NCI-H1694 treated with DMSO at 0.1 percent for 48 hours (cell line): ENCODE measurements at regions not wholly inside any gene's neighbourhood (a gene's known extent, or its start where the extent isn't known, plus 50 kb on each side); places are given as distances from the start of the nearest gene placed in this dataset.
"Not testable (repeated sequence)": the region's sequence is repeated elsewhere in the genome, so short reads cannot be mapped to it uniquely, and the experiment has no call there.

Source experiments
- DNase-seq: peaks from one replicate; lab custom pipeline; 2025; lab: John Stamatoyannopoulos, UW

DNA sequence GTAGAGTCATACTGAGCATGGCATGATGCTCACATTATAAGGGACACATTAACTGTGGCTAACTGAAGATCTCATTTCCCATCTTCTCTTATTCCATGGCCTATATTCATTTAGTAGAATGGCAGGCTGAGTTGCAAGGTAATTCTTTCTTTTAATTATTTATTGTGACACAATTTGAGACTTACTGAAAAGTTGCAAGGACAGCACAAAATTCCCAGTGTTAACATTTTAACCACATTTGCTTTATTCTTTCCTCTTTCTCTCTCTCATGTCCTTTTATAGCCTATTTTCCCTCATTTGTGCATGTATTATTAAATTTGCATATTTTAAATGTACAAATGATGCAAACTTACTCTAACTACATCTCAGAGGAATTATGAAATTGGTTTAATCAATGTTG, 366.1 kb upstream of the RPS23 start:
- DNase-seq, result no peak

DNA sequence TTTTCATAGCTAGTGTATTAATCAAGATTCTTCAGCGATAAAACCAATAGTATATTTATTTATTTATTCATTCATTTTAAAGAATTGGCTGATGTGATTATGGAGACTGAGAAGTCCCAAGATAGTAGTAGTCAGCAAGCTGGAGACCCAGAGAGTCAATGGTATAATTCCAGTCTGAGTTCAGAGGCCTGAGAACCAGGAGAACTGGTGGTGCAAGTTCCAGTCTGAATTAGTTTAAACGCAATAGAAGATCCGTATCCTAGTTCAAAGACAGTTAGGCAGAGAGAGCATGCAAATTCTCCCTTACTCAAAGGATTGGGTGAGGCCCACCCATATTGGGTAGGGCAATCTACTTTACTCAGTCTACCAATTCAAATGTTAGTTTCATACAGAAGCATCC, 364.2 kb upstream of the RPS23 start:
- DNase-seq, result no peak

DNA sequence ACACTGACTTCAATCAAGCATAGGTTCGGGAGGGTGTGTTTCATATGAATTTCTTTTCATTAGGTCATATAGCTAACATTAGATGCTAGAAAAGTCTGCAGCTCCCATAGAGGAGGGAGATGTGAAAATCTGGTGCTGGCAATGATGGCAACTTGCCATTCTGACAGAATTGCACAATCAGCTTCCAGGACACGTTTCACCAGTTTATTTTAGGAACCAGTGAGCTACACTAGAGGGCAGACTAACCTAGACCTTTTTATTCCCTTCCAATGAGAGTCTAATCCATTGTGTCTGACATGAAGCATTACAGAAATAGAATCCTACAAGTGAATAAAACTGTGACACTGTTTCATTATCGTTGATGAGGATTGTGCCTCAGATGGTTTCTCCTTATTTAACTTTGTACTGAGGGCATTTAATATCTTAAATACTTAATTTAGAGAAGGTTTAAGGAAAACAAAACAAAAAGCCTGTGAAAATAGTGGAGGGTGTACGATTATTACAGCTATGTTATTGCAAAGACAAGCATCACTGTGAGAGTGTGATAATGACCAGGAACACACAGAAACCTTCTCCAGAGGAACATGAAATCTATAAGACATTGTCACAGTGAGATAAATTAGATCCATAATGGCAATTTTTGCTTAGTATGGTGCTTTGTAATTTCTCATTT, 363.3 kb upstream of the RPS23 start:
- peak; percentile 85 for DNase-seq

DNA sequence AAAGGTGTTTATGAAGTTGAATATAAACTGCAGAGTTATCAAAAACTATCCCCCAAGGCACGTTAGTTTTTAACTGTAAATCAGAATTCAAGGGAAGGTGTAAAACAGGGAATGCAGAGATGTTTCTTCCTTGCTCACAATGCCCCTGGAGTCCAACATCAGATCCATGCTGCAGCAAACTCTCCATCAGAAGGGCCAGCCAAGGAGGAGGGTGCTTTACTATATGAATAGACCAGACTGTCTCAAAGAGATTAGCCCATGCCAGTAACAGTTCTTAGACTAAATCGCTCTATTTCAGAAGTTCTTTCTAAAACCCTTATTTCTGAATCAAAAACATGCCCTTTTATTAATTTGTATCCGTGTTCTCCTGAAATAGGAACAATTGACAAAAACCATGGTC, 362.8 kb upstream of the RPS23 start:
- DNase-seq, result no peak

DNA sequence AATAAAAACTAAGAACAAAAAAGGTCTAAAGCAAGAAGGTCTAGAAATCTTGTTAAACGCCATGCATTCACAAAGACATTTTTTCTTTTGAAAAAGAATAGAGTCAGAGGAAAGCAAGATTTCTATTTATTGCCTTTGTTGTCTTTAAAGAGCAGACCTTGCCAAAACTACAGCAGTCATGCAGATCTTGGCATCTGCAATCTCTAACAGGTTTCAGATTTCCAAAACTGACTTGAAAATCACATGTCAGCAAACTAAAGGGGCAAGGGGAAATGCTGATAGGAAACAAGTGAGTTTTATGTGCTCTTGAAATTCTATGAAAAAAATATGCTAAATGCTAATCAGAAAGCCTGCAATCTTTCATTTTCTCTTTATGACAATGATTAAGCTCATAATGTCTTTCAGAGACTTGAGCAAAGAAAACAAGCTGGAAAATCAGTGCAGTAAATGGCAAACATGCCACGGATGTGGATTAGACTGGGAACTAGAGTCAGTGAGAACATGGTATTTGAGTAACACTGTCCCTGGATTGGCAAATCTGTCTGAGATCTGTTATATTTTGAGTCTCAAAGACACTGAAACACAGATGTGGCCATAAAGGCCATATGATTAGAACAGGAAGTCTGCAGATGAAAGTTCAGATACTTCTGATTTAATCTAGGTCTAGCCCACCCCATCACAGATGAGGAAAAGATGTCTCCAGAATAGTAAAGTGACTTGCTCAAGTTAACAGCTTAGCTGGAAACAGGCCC, 361.4 kb upstream of the RPS23 start:
- DNase-seq, result no peak

DNA sequence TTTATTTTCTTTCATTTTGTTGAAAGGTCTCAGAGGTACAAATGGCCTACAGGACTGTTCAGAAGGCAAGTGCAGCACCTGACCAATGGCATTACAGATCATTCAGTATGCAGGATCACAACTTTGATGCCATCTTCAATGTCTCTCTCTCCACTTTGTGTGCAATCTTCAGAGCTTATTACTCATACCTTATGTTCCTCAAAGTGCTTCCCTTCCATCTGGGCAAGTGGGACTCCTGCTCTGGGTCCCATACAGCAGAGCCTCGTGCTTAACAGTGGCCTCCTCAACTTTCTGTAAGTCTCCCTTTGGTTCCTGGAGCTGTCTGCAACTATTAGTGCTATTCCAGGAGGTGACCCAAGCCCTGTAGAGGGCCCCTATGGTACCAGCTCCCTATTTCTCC, 358.4 kb upstream of the RPS23 start:
- no peak for DNase-seq

DNA sequence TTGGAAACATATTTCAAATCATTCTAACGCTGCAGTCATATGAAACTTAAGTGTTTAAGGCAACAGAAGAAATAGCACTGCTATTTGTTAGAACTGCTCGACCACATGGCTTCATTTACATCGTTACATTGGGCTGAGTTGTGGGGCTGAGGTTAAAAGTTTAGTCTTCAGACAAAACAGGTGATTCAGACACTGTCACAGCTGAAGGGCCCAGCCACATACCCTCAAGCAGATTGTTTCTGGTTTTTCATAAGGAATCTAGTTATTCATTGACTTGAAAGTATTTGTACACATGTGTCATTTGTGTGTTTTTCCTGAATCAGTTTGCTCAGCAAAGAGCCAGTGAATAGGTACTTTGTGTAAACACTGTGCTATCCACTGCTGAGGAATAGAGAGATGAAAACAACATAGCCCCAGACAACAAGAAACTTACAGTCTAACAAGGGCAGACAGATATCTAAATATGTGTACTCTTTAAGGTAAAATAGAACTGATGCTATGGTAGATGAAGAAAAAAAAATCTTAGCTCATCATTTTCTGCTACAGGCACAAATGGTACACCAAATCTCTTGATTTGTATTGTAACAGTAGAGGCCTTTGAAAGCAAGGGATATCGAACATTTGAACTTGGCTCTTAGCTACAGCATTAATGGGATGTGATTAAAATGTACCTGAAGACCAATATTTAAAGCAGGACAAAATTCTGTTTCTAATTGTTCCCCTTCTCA, 357.6 kb upstream of the RPS23 start:
- no peak for DNase-seq

DNA sequence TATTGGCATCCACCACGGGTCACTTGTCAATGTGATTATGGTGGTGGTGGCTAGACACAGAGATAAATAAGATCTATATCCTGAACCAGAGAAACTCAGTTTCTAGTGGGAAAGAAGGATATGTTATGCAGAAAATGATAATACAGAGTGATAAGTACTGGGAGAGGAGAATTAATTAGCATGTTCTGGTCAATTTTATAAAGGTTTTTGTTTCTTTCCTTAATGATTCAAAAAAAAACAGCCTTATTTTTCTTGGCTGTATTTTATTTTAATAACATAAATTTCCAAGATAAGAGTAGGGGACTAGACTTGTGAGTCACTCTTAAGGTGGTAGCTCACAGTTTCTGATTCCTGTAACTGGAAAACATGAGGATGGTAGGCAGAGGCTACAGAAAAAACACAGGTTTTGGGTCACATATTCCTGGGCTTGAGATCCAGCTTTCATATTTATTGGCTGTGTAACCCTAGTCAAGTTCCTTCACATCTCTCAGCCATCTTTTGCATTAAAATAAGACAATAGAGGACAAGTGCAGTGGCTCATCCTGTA, 350.3 kb upstream of the RPS23 start:
- DNase-seq, result no peak

DNA sequence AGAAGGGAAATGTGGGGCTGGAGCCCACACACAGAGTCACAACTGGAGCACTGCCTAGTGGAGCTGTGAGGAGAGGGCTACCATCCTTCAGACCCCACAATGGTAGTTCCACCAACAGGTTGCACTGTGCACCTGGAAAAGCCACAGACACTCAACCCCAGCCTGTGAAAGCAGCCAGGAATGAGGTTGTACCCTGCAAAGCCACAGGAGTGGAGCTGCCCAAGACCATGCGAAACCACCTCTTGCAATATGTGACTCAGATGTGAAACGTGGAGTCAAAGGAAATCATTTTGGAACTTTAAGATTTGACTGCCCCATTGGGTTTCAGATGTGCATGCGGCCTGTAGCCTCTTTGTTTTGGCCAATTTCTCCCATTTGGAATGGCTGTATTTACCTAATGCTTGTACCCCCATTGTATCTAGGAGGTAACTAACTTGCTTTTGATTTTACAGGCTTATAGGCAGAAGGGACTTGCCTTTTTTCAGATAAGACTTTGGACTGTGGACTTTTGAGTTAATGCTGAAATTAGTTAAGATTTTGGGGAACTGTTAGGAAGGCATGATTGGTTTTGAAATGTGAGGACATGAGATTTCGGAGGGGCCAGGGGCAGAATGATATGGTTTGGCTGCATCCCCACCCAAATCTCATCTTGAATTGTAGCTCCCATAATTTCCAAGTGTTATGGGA, 348.9 kb upstream of the RPS23 start:
- DNase-seq, result not testable (repeated sequence)

DNA sequence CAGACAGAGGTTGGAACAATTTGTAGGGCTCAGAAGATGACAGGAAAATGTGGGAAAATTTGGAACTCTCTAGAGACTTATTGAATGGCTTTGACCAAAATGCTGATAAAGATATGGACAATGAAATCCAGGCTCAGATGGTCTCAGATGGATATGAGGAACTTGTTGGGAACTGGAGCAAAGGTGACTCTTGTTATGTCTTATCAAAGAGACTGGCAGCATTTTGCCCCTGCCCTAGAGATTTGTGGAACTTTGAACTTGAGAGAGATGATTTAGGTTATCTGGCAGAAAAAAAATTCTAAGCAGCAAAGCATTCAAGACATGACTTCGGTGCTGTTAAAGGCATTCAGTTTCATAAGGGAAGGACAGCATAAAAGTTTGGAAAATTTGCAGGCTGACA, 347.9 kb upstream of the RPS23 start:
- DNase-seq, result not testable (repeated sequence)

DNA sequence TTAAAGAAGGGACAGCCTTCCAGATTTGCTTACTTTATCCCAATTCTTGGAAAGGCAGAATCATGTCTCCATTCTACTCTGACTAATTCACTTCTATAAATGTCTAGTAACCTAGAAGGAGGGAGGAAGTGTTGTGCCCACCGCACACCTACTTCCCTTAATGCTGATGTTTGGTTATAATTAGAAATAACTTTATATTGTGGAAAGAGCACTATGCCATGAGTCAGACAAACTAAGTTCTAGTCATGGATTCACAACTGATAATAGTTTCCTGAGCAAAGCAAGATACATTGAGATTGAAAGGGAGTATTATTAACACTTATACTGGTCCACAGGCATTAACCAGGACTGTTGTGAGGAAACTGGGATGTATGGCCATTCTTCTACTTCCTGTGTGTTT, 345.9 kb upstream of the RPS23 start:
- no peak for DNase-seq

DNA sequence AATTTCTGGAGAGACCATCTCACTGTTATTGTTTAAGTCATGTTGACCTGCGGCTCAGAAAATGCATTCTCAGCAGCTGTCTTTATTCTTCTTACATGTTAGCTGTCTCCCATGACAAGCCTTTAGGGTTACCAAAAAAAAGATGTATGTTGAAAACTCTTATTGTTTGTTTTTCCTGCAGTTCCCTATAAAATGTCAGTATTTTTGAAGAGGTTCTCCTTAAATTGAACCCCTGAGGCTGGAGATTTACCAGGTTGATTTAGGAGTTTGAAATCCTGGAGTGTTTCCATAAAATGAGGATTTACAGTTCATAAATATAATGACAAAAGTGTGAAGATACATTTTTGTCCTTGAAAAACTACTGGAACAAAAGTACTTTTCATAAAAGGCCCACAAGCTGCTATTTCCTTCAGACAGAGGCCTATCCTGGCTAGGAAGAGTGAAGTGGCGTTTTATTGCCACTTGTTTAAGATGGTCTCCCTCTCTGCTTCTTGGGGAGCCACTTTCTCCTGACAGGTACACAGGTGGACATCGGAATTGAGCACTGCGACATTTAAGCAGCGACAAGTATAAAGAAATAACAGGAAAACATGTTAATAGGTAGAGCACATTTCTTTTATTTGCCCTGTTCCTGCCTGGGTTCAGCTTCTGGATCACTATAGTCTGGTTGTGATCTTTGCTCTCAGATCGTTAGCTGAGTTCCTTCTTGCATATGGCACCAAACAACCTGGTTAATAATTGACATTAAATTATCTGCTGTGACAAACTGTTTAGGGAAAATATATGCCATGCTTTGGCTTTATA, 344.8 kb upstream of the RPS23 start:
- DNase-seq, result no peak

DNA sequence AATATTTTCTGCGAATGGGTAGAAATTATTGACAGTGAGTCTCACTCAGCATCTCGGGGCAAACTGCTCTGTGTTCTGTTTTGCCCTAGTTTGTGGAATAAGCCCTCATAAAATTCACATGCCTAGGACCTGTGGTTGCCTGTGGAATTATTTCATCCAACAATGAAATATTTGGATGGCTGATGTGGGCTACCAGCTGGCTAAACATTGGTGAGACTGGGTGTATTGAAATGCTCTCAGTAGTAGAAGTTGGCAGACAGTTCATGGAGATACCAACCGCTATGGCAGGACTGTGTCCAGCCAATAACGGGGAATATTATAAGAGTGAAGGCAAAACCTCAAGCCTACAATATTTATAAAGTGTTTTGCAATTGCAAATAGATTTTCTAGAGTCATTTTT, 344.1 kb upstream of the RPS23 start:
- DNase-seq, result no peak

DNA sequence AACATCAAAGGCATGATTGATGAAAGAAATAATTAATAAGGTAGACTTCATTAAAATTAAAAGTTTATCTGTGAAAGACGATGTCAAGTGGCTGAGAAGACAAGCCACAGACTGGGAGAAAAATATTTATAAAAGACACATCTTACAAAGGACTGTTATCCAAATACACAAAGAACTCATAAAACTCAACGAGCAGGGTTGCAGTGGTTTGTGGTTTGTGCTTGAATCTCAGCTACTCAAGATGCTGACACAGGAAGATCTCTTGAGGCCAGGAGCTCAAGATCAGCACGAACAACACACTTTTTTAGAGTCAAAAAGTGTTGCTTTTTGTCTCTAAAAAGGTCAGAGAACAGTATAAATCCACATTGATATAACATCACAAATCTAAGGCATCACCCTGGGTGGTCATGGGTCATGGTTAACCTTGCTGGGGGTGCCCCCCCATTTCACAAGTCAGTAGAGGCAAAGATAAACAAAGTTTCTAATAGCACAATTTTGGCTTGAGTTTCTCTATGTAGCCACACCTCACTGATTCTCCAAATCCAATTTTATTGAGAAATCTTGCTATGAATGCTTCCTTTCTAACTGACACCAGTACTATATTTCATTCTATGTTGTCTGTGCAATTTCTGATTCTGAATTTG, 342.9 kb upstream of the RPS23 start:
- DNase-seq, result no peak

DNA sequence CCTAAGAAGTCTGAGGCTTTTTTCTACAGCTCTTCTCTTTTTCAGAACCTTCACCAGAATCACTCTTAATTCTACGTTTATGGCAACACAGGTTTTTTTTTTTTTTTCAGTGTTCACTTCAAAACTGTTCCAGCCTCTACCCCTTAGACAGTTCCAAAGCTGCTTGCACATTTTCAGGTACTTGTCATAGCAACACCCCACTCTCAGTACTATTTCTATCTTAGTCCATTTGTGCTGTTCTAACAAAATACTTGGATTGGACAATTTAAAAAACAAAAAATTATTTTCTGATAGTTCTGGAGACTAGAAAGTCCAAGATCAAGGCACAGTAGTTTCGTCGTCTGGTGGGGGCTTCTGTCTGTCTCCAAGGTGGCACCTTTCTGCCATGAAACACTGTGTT, 340.9 kb upstream of the RPS23 start:
- DNase-seq, result no peak

DNA sequence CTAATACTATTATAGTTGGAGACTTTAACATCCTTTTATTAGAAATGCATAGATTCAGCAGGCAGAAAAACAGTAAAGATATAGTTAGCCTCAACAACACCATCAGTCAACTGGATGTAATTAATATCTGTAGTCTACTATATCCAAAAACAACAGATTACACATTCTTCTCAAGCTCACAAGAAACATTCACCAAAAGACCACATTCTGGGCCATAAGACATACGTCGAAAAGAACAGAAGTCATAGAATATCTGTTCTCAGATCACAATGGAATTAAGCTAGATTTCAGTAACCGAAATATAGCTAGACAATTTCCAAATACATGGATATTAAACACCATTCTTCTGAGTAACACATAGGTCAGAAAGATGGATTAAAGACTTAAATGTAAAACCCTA, 336.6 kb upstream of the RPS23 start:
- no peak for DNase-seq

DNA sequence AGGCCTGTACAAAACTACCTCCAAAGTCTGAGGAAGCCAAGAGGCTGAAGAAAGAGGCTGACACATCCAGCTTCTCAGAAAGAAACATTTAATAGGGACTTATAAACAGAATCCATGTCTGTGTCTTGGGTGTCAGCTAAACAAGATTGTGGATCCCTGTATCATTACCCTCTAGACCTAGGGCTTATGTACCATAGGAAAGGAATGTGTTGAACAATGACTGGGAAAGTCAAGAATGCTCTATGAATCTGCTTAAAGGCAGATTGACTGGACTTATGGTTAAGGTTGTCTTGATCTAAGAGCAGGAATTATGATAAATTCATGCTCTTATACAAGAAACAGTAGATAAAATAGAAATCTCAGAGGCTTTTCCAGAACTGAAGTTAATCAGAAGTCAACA, 335.7 kb upstream of the RPS23 start:
- no peak for DNase-seq

DNA sequence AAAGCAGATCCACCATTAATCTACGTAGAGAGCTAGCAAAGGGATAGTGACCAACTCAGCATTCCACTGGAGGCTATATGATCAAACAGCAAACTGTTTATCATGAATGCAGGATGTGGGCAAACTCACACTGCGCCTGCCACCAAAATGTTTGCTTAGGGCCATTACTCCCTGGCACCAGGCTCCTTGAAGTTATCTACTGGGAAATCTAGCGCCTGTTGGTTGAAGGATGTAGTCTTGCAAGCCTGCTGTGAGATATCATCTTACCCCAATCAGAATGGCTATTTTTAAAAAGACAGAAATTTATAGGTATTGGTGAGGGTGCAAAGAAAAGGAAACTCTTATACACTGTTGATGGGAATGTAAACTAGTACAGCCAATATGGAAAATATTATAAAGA, 332.5 kb upstream of the RPS23 start:
- DNase-seq, result no peak

DNA sequence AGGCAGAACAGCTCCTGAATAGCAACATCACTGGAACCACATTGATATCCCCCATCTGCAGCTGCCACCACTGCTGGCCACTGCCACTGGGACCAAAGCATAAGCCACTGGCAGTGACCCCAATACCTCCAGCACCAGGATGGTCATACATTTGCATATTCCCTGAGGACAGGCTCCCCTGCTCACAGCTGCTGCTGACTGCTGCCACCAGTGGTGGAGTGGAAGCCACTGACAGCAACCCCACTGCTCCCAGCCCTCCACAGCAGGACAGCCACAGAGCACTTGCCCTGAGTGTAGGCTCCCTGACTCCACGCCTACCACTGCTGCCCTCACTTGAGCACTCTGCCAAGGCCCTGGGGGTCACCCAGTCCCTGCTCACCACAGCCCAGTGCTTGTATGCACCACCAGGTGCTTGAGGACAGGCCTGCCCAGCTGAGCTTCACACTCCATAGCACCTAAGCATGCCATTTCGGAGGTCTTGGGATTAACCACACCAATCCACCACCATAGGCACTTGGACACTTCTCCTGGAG, 327.4 kb upstream of the RPS23 start:
- DNase-seq, result no peak
